Keratinocyte (primary cell): ENCODE measurements at regions not wholly inside any gene's neighbourhood (a gene's known extent, or its start where the extent isn't known, plus 50 kb on each side); places are given as distances from the start of the nearest gene placed in this dataset.
A peak's percentile ranks its signal among the peaks of the same experiment; 100 is the strongest.
"Not testable (repeated sequence)": the region's sequence is repeated elsewhere in the genome, so short reads cannot be mapped to it uniquely, and the experiment has no call there.

Source experiments
- DNase-seq: peaks from one replicate; pipeline ENCODE4 v3.0.0-alpha.2; 2011; ENCODE audit warnings: low read depth, missing footprints, low spot score
- FAIRE-seq: peaks from 2 replicates; lab custom pipeline; 2011; peaks lifted over from hg19 to GRCh38; lab: Jason Lieb, UNC
- H2AFZ ChIP-seq: 2 replicates; pipeline ENCODE4 v1.6.0; 2012; ENCODE audit warnings: low read length, control low read depth, inconsistent platforms; ENCODE audit not compliant: control insufficient read depth
- H3K27ac ChIP-seq: 2 replicates; pipeline ENCODE4 v1.5.1; 2011; ENCODE audit warnings: low read length; ENCODE audit not compliant: control insufficient read depth, insufficient read depth
- H3K27me3 ChIP-seq: 3 replicates; pipeline ENCODE4 v1.6.0; 2011; ENCODE audit warnings: low read length; ENCODE audit not compliant: control insufficient read depth, insufficient read depth; ENCODE audit errors: extremely low read depth
- H3K36me3 ChIP-seq, 2 experiments: 2 replicates in 1 of 2; 3 replicates in 1 of 2; pipeline ENCODE4 v1.5.1; 2011; ENCODE audit warnings: low read length in 2 of 2, mild to moderate bottlenecking in 1 of 2; ENCODE audit not compliant: control insufficient read depth in 2 of 2, insufficient read depth in 2 of 2; ENCODE audit errors: extremely low read depth in 1 of 2
- H3K4me1 ChIP-seq: 3 replicates; pipeline ENCODE4 v1.5.1; 2011; ENCODE audit warnings: low read length; ENCODE audit not compliant: control insufficient read depth, insufficient read depth; ENCODE audit errors: extremely low read depth
- H3K4me2 ChIP-seq: 3 replicates; pipeline ENCODE4 v1.6.0; 2011; ENCODE audit warnings: low read depth, low read length; ENCODE audit not compliant: control insufficient read depth, insufficient read depth; ENCODE audit errors: extremely low read depth
- H3K4me3 ChIP-seq, 3 experiments: fragments of 200-600 bp in 1 of 3; sonication (generic) in 1 of 3; 2 replicates in 2 of 3; 3 replicates in 1 of 3; pipeline ENCODE4 v1.5.1; 2011 to 2016; ENCODE audit warnings: low read length in 3 of 3, mild to moderate bottlenecking in 3 of 3, control low read depth in 2 of 3, inconsistent platforms in 1 of 3, low read depth in 1 of 3, mixed read lengths in 1 of 3, mixed run types in 1 of 3, moderate library complexity in 1 of 3; ENCODE audit not compliant: control insufficient read depth in 2 of 3, insufficient read depth in 2 of 3; ENCODE audit errors: extremely low read depth in 1 of 3
- H3K79me2 ChIP-seq: 2 replicates; pipeline ENCODE4 v1.6.0; 2012; ENCODE audit warnings: low read length; ENCODE audit not compliant: control insufficient read depth, insufficient read depth
- H3K9ac ChIP-seq: 3 replicates; pipeline ENCODE4 v1.6.0; 2011; ENCODE audit warnings: low read length; ENCODE audit not compliant: control insufficient read depth, insufficient read depth; ENCODE audit errors: extremely low read depth
- H3K9me1 ChIP-seq: 3 replicates; pipeline ENCODE4 v1.6.0; 2011; ENCODE audit warnings: low read length; ENCODE audit not compliant: control insufficient read depth, insufficient read depth; ENCODE audit errors: extremely low read depth
- H3K9me3 ChIP-seq: 2 replicates; pipeline ENCODE4 v1.5.1; 2012; ENCODE audit warnings: low read depth, low read length; ENCODE audit not compliant: control insufficient read depth
- H4K20me1 ChIP-seq: 3 replicates; pipeline ENCODE4 v1.6.0; 2011; ENCODE audit warnings: low read length; ENCODE audit not compliant: control insufficient read depth, insufficient read depth; ENCODE audit errors: extremely low read depth
- CTCF ChIP-seq, 3 experiments: IDR thresholded peaks in 1 of 3; conservative IDR thresholded peaks in 1 of 3; optimal IDR thresholded peaks in 1 of 3; 2 replicates in 2 of 3; 3 replicates in 1 of 3; pipeline versions ENCODE3 to v1.5.1; 2011; ENCODE audit warnings: low read length in 3 of 3, mild to moderate bottlenecking in 3 of 3, moderate library complexity in 2 of 3, control low read depth in 1 of 3, inconsistent platforms in 1 of 3; ENCODE audit not compliant: insufficient read depth in 2 of 3; ENCODE audit errors: extremely low read depth in 1 of 3
- EZH2 ChIP-seq: IDR thresholded peaks from one replicate; pipeline ENCODE4 v1.6.1; 2012; ENCODE audit warnings: inconsistent platforms, mild to moderate bottlenecking, low read length, moderate library complexity
- dilution Hi-C: fragments of 300-500 bp; cut with MboI; formaldehyde crosslinking; loops from one replicate; pipeline ENCODE4 v1.7.0; 2020; ENCODE audit warnings: low sequenced_read_pairs; ENCODE audit not compliant: extremely low pct_ligation_motif_present

- peaks cover 14% of the 10 kb centered on the region for H3K27me3 ChIP-seq
- no peaks in the 10 kb centered on the region for H3K36me3 ChIP-seq
- H3K9ac ChIP-seq, result no peak overlapping the region
- H3K4me1 ChIP-seq, result peaks cover 5% of the 10 kb centered on the region
- no peak overlapping the region for H3K4me3 ChIP-seq
- no peaks in the 10 kb centered on the region for H4K20me1 ChIP-seq
- H3K9me1 ChIP-seq, result no peaks in the 10 kb centered on the region
- H3K27ac ChIP-seq, result no peak overlapping the region
- DNase-seq (no peak), FAIRE-seq (peak; percentile 64)
- dilution Hi-C loops, result no loop called here
- TF ChIP-seq CTCF (optimal IDR thresholded peaks at IDR 0.05 in 1 of 3, IDR thresholded peaks at IDR 0.05 in 1 of 3, conservative IDR thresholded peaks at IDR 0.05 in 1 of 3; ENCODE audit: extremely low read depth in 1 of 3, insufficient read depth in 2 of 3, low read length in 3 of 3) (no peak), EZH2 (no peak)
- H2AFZ ChIP-seq, result no peak overlapping the region
- no peak overlapping the region for H3K4me2 ChIP-seq
- H3K79me2 ChIP-seq, result no peaks in the 10 kb centered on the region
- H3K9me3 ChIP-seq, result no peaks in the 10 kb centered on the region
These were observed 152.6 kb upstream of the MEX3C start for GRCh38 chr18:51350081-51350480.

- Histone ChIP-seq H3K79me2 (no peaks in the 10 kb centered on the region), H4K20me1 (no peaks in the 10 kb centered on the region), H3K36me3 (no peaks in the 10 kb centered on the region), H3K9me1 (no peaks in the 10 kb centered on the region), H3K9me3 (no peaks in the 10 kb centered on the region), H3K27ac (no peak overlapping the region), H3K4me1 (no peaks in the 10 kb centered on the region), H2AFZ (no peak overlapping the region), H3K9ac (no peak overlapping the region), H3K4me3 (no peak overlapping the region), H3K27me3 (no peaks in the 10 kb centered on the region), H3K4me2 (no peak overlapping the region)
- DNase-seq (no peak), FAIRE-seq (no peak)
- TF ChIP-seq EZH2 (no peak), CTCF (optimal IDR thresholded peaks at IDR 0.05 in 1 of 3, IDR thresholded peaks at IDR 0.05 in 1 of 3, conservative IDR thresholded peaks at IDR 0.05 in 1 of 3; ENCODE audit: extremely low read depth in 1 of 3, insufficient read depth in 2 of 3, low read length in 3 of 3) (no peak)
- dilution Hi-C loops, result no loop called here
These were observed 158.4 kb upstream of the MEX3C start for GRCh38 chr18:51355841-51356240.

- H3K4me1 ChIP-seq, H3K4me3 ChIP-seq, H3K9me1 ChIP-seq, dilution Hi-C loops, H4K20me1 ChIP-seq, H3K9ac ChIP-seq, H3K9me3 ChIP-seq, H3K27me3 ChIP-seq, H2AFZ ChIP-seq, H3K4me2 ChIP-seq, DNase-seq, H3K36me3 ChIP-seq, FAIRE-seq, H3K27ac ChIP-seq, H3K79me2 ChIP-seq: not testable (repeated sequence)
These were observed 162.8 kb upstream of the MEX3C start for GRCh38 chr18:51360301-51360700.
